Dermis microvascular lymphatic vessel endothelial cell (primary cell): ENCODE measurements at regions not wholly inside any gene's neighbourhood (a gene's known extent, or its start where the extent isn't known, plus 50 kb on each side); places are given as distances from the start of the nearest gene placed in this dataset.
"Not testable (repeated sequence)": the region's sequence is repeated elsewhere in the genome, so short reads cannot be mapped to it uniquely, and the experiment has no call there.

Experiments
- DNase-seq, 2 donors: peaks; one replicate each; pipeline versions ENCODE4 v3.0.0 to v3.0.0-alpha.2; 2010; ENCODE audit warnings: low read depth in 2 of 2

GRCh38 chrX:148080593-148080992 is 99.5 kb downstream of the FMR1NB start:
- DNase-seq = no peak

DNA sequence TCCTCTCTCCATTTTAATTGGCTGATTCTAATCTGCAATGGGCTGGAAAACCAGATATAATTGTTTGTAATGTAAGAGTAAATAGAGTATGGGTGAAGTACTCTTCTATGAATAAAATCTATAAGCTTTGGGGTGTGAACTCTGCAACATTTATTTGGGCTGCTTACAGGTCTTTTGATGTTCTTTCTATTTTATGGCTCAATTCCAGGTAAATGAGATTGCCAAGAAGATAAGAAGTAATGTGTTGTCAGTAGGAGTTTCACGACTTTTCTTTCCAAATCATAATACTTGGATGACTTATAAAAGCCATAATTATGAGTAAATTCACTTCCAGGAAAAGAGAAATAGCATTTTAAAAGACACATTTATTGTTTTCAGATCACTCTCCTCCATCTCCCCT is 103.5 kb downstream of the FMR1NB start:
- no peak for DNase-seq

DNA sequence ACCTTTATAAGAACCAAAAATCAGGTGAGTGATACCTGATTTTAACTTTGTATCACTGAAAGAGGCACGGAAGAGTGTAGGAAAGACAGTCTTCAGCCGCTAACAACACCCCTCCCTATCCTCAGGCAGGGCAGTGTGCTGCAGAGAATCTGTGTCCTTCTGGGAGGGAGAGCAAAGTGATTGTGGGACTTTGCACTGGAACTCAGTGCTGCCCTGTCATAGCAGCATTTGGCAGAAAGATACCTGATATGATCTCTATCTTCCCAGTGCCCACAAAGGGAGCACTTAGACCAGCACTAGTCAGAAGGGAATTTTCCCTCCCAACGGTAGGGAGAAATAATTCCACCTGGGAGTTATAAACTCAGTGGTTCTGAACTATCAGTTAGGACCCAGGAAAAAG is 139.0 kb downstream of the FMR1NB start:
- DNase-seq = no peak

DNA sequence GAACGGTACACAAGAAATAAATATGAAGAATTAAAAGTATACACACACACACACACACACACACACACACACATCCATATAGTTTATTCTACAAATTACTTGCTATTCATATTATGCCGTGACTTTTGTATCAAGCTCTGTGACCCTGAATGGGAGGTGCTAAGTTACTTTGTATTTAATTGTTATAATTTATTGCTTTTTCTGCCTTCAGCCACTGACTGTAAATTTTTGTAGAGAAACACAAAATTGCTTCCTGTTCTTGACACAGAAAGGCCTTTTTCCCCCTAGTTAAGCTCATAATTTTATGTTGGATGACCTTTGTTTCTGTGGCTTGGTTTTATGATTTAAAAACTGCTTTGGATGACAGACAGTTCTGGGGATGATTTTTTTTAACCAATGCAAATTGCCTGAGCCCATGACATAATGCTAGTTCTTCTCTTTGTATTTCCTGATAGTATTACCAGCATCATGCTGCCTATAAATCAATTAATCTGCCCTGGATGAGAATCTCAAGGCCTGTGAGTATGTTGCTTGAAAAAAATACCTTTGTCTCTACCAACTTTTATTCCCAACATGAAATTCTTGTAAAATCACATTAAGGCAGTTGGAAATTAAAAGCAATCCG is 140.0 kb downstream of the FMR1NB start:
- DNase-seq = no peak

- DNase-seq = not testable (repeated sequence)
These were observed 147.9 kb downstream of the FMR1NB start for GRCh38 chrX:148128872-148129505.

- DNase-seq = peak in 1 of 2 donors; percentile 3
These were observed 152.1 kb downstream of the FMR1NB start for GRCh38 chrX:148133105-148133725.

- no peak for DNase-seq
These were observed 153.4 kb downstream of the FMR1NB start for GRCh38 chrX:148134578-148134977.

DNA sequence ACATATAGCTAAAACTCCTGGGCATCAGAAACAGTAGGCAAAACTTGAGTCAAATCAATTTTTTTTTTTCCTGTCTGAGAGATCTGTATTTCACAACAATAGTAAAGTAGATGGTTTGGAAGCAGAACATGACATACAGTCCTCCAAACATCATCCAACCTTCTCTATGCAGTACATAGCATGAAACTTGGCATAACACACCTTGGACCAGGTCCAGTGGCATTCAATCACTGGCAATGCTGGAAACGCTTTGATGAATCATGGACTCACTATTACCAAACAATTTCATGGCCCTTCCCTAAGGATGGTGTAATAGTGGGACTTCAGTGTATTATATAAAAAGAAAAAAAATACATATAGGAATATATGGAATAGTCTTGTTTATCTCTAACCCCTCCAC is 154.6 kb downstream of the FMR1NB start:
- peak in 1 of 2 donors; percentile 1 for DNase-seq

DNA sequence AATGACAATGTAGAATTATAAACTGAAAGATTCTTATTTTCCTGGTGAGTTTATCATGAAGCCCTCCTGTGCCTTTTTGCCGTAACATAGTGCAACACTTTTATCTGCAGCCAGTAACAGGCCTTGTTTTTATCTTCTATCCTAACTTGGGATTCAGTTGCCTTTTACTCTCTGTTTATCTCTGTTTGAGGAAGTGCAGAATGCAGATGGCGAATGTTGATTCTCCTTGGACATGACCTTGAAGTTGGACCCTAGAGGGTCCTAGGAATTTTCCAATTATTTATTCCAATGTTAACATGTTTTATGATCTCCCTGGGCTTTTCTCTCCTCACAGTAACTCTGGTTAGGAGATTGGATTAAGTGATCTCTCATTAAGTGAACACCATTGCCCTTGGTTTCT is 165.0 kb downstream of the FMR1NB start:
- DNase-seq = no peak

- no peak for DNase-seq
These were observed 175.8 kb downstream of the FMR1NB start for GRCh38 chrX:148156986-148157385.

DNA sequence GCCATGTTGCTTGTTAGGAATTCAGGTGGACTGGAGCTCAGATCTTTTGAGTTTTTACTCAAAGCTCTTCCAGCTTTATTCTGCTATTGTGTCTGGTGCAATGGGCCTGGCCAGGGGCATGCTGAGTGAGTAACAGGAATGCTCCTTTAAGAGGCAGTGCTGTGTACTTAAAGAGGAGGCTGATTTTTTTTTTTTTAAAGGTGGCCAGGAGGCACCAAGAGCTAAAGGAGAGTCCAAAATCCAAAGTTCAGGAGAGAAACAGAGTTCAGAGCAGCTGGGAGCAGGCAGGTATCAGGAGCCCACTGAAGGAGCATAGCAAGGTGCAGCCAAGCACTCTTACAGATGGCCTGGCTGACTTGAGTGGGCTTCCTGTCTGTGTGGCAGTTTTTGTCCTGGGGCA is 178.7 kb downstream of the FMR1NB start:
- DNase-seq = no peak

DNA sequence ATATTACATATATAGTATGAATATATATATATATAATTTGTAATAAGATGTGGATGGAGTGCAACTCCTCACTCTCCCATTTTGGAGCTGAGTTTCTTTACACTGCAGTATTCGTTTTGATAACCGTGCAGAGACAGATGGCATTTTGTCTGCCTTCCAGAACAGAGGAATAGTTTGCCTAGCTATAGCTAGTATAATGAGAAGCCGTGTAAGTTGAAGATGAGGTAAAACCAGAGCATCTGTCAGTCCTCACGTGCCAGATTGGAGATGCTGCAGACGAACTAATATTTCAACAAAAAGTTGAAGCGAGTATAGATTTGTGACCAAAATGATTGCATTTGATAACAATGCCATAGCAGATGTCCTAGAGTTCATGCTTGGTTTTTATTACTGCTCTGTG is 180.6 kb downstream of the FMR1NB start:
- no peak for DNase-seq

DNA sequence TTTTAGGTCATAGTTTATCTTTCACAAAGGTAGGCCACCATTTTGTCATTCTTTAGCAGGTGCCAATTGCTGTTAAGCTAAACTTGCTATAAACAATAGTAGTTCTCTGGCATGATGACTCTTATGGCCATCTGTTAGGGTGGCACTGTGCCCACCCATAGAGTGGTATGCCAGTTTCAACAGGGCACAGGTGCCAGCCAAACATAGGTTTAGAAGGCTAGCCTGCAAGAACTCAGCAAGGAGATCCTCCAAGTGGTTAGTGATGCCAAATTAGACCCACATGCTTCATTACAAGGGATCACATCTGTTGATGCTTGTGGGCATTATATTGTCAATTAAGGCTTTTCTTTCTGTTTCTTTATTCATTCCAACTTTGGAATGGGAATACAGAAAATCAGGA is 204.5 kb downstream of the FMR1NB start:
- no peak for DNase-seq

DNA sequence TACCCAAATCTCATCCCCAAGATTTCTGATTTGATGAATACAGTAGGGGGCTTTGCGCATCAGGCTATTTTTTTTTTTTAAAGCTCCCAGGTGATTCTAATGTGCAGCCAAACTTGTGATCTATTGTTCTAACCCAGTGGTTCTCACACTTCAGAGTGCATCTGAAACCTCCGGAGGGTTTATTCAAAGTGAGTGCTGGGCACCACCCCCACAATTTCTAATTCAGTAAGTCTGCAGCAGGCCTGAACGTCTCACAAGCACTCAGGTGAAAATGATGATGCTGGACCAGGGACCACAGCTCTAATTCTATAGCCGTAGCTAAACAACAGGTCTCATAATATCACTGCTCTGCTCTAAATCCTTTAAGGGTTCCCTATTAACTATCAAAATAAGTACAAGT is 211.4 kb downstream of the FMR1NB start:
- DNase-seq = no peak

DNA sequence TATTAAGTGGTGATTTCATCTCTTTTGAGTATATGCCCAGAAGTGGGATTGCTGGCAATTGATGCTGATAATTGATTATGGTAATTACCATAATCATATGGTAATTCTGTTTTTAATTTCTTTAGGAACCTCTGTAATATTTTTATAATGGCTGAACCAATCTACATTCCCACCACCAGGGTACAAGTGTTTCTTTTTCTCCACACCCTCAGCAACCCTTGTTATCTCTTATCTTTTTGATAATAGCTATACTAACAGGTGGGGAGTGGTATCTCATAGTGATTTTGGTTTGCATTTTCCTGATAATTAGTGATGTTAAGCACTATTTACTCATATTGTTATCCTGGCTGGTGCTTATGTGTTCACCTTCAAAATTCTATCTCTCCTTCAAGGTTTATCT is 212.6 kb downstream of the FMR1NB start:
- no peak for DNase-seq

- no peak for DNase-seq
These were observed 222.4 kb downstream of the FMR1NB start for GRCh38 chrX:148203531-148203930.

DNA sequence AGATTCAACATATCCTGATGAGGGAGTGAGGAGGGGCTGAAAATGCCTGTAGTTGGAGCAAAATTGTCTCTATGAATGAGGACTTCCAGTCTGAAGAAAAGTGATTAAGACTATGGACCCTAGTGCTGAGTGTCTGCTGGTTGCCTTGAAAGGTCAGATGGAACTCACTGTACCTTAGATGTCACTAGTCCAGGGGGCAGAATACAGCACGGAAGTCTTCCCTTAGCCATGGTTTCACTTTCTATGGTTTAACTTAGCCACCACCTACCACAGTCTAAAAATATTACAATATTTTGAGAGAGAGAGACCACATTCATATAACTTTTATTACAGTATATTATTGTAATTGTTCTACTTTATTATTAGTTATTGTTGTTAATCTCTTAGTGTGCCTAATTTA is 223.1 kb downstream of the FMR1NB start:
- no peak for DNase-seq

DNA sequence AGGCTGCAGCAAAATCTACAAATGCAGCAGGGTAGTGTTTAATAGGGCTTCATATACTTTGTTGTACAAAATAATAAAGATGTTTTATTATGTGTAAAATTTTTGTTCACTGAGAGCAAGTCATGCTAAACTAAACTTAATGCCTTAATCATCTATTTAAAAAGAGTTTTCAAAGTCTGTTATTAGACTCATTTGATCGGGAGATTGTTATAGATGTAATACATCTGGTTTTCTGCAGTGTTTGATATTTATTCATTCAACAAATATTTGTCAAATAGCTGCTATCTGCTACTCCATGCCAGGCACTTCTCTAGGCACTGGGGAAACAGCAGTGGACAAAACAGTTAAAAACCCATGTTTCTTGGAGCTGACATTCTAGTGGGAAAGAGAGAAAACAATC is 233.6 kb downstream of the FMR1NB start:
- no peak for DNase-seq

DNA sequence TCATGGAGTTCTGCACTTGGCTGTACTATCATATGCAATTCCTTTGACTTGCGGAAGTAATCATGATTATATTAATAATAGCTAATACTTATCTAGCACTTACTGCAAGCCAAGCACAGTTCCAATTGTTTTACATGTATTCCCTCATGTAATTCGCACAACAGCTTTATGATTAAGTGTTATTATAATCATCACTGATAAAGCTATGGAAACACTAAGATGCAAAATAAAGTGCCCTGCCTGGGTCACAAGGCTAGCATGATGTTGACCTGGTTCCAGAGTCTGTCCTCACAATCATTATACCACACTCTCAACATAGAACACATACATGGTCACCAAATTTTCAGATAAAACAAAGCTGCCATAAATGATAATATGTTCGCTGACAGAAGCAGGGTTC is 234.6 kb downstream of the FMR1NB start:
- no peak for DNase-seq

DNA sequence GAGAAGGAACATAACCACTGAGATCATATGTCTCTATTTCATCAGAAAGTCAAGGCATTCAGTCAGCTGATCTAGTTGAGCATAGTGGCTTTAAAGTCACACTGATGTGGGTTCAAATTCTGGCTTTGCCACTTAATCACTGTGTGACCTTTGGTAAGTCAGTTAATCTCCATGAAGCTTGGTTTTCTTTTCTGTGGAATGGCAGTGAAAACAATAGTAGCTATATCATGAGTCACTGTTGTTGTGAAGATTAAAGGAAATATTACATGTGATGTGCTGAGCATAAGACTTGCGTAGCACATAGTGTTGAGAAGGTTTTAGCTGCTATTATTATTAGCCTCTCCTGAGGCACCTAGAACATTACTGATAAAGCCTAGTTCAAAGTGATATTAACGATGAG is 242.2 kb downstream of the FMR1NB start:
- DNase-seq = peak in 1 of 2 donors; percentile 1

DNA sequence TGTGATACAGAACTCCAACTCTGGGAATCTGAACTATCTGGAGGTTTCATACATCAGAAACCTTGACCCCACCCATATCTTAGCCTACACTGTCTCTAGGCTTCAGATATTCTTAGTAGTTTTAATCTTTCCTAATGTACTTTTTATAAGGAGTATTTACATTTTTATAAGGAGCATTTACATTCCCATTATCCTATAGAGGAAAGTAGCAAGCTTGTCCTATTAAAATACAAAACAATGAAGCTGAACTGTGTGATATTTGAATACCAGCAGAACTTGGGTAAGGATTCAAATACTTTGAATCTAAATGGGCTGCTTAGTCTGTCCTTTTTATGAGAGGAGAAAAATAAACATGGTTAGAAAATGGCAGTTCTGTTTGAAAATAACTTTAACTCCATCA is 247.4 kb downstream of the FMR1NB start:
- no peak for DNase-seq

GRCh38 chrX:148229801-148230303 is 248.7 kb downstream of the FMR1NB start:
- no peak for DNase-seq

DNA sequence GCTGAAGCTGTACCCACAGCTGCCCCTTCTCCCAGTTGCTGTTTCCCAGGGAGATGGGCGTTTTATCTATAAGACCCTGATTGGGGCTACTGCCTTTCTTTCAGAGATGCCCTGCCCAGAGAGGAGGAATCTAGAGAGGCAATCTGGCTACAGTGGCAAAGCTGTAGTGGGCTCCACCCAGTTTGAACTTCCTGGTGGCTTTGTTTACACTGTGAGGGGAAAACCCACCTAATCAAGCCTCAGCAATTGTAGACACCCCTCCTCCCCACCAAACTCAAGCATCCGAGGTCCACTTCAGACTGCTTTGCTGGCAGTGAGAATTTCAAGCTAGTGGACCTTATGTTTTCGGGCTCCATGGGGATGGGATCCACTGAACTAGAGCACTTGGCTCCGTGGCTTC is 240.4 kb upstream of the AFF2 start:
- no peak for DNase-seq
